Naive thymus-derived CD8-positive, alpha-beta T cell (primary cell): ENCODE measurements at regions not wholly inside any gene's neighbourhood (a gene's known extent, or its start where the extent isn't known, plus 50 kb on each side); places are given as distances from the start of the nearest gene placed in this dataset.

Experiments used
- ATAC-seq, 2 donors: fragments of 150-1000 bp; cut with Tn5 transposase in 1 of 2; sonication (Bioruptor Pico), chemical (Tn5 transposase) in 1 of 2; 1 replicate in 1 of 2; 2 replicates in 1 of 2; pipeline ENCODE4 v1.10.0; 2021; ENCODE audit warnings: mild to moderate bottlenecking in 2 of 2, moderate library complexity in 2 of 2
- POLR2A ChIA-PET: fragments of 350-600 bp; sonication (Branson Sonifier 250); formaldehyde crosslinking; loops from one replicate; lab custom pipeline; 2021; ENCODE audit warnings: antibody characterized with exemption; lab: Charles Lee
- DNase-seq, 10 donors: peaks; one replicate each; pipeline versions ENCODE4 v3.0.0 to v3.0.0-alpha.2; 2020 to 2022
- H3K27ac Mint-ChIP-seq, 10 donors: one replicate each; pipeline ENCODE4 v1.8.0; 2020 to 2022; ENCODE audit warnings: mild to moderate bottlenecking in 10 of 10, mixed read lengths in 10 of 10, moderate library complexity in 4 of 10, inconsistent platforms in 1 of 10
- H3K27me3 Mint-ChIP-seq, 5 donors: one replicate each; pipeline ENCODE4 v1.8.0; 2021 to 2022; ENCODE audit warnings: mixed read lengths in 5 of 5
- H3K36me3 Mint-ChIP-seq, 3 donors: one replicate each; pipeline ENCODE4 v1.8.0; 2020 to 2022; ENCODE audit warnings: mixed read lengths in 3 of 3, mild to moderate bottlenecking in 2 of 3, inconsistent platforms in 1 of 3
- H3K4me1 Mint-ChIP-seq, 4 donors: one replicate each; pipeline ENCODE4 v1.8.0; 2021 to 2022; ENCODE audit warnings: mixed read lengths in 4 of 4
- H3K4me3 Mint-ChIP-seq, 10 donors: one replicate each; pipeline ENCODE4 v1.8.0; 2020 to 2022; ENCODE audit warnings: mild to moderate bottlenecking in 10 of 10, mixed read lengths in 10 of 10, moderate library complexity in 6 of 10, inconsistent platforms in 1 of 10
- H3K9me3 Mint-ChIP-seq, 9 donors: one replicate each; pipeline ENCODE4 v1.8.0; 2020 to 2022; ENCODE audit warnings: mixed read lengths in 9 of 9, mild to moderate bottlenecking in 3 of 9, inconsistent platforms in 1 of 9, moderate library complexity in 1 of 9

DNA sequence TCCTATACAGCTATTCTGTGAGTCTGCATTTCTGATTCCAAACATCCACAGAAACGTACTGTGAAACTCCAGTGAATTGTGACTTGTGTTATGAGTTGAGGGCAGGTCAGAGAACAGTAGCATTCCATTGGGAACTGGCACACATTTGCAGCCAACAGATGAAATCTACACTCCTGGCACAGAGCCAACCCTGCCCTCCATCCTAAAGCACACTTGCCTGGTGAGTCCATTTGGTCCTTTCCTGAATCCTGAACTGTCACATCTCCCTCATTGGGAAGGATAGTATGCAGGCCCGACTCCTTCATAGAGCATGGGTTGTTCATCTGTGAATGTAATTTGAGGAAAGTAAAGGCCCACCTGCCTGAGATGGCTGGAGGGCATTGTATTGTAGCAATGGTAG lies 314.3 kb upstream of the RASGRP1 start:
- no peak overlapping the region for H3K4me3 Mint-ChIP-seq
- H3K4me1 Mint-ChIP-seq, result peaks cover 0 to 1% (median 0%) of the 10 kb centered on the region in 4 donors
- DNase-seq, result no peak
- no peak overlapping the region for H3K27ac Mint-ChIP-seq
- POLR2A ChIA-PET, result no interaction called here
- no peak for ATAC-seq
- no peaks in the 10 kb centered on the region for H3K36me3 Mint-ChIP-seq
- peaks cover 0 to 9% (median 3%) of the 10 kb centered on the region in 5 donors for H3K27me3 Mint-ChIP-seq
- H3K9me3 Mint-ChIP-seq, result no peaks in the 10 kb centered on the region

DNA sequence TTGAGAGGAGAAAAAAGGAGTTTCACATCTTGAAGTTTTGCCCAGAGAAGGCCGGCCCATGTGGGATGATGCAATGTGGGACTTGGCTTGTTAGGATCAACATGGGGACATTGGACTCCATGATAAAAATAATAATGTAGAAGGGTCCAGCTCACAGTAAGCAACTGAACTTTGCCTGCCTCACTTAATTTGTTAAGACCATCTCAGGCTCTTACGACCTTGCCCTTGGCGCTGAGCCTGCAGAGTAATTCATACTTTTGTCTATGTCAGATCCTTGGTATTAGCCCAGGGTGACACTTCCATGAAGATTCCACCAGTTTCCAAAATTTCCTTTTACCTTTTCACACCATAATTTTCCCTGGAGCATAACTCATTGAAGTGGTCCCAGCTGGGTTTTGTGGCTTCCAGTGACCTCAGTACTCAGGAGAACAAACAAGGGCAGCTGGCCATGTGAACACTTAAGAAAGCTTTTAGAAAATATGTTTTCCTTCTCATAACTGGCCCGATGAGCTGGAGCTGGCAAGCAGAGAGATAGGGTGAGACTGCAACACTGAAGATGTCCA lies 315.4 kb upstream of the RASGRP1 start:
- Mint-ChIP-seq H3K4me1 (peaks cover 0 to 4% (median 3%) of the 10 kb centered on the region in 4 donors), H3K9me3 (no peaks in the 10 kb centered on the region), H3K4me3 (no peak overlapping the region), H3K36me3 (no peaks in the 10 kb centered on the region), H3K27ac (no peak overlapping the region), H3K27me3 (peaks cover 0 to 9% (median 0%) of the 10 kb centered on the region in 5 donors)
- DNase-seq (no peak), ATAC-seq (no peak)
- POLR2A ChIA-PET, result no interaction called here

DNA sequence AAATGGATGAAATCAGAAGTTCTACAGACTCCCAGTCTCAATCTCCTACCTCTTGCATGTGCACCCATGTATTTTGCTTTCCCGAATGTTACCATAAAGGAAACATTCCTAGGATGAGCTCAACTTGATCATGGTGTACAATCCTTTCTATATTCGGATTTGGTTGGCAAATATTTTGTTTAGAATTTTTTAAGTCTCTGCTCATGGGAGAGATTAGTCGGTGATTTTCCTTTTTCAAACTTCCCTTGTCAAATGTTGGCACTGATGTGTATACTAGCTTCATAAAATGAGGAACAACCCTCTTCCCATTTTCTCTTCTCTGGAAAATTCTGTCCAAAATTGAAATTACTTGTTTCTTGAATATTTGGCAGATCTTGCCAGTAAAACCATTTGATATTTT lies 317.6 kb upstream of the RASGRP1 start:
- Mint-ChIP-seq H3K4me3 (no peak overlapping the region), H3K27me3 (peaks cover 0 to 6% (median 0%) of the 10 kb centered on the region in 5 donors), H3K9me3 (no peaks in the 10 kb centered on the region), H3K4me1 (peaks cover 0 to 4% (median 3%) of the 10 kb centered on the region in 4 donors), H3K27ac (no peak overlapping the region), H3K36me3 (no peaks in the 10 kb centered on the region)
- ATAC-seq (no peak), DNase-seq (no peak)
- POLR2A ChIA-PET, result no interaction called here

DNA sequence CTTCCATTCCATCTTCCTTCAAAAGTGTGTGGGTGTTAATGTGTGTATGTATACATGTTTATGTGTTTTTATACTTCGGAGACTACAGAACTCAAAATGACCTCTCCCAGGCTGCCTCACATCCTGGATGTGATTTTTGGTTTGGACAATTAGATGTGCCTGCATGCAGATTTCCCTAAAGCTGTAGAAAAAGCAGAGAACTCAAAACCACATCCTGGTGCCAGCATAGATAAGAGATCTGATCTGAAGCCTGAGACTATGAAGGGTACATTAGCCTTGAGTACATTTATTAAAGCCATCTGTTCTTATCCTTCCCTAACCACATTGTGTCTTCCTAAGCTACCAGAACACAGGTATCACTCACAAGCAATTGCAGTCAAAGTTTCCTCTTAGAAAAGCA lies 319.4 kb upstream of the RASGRP1 start:
- peaks cover 0 to 4% (median 3%) of the 10 kb centered on the region in 4 donors for H3K4me1 Mint-ChIP-seq
- DNase-seq, result no peak
- ATAC-seq, result no peak
- H3K27me3 Mint-ChIP-seq, result peaks cover 0 to 3% (median 0%) of the 10 kb centered on the region in 5 donors
- POLR2A ChIA-PET, result no interaction called here
- H3K9me3 Mint-ChIP-seq, result no peaks in the 10 kb centered on the region
- H3K27ac Mint-ChIP-seq, result peak overlapping the region in 1 of 10 donors; percentile 0
- H3K36me3 Mint-ChIP-seq, result no peaks in the 10 kb centered on the region
- no peak overlapping the region for H3K4me3 Mint-ChIP-seq

DNA sequence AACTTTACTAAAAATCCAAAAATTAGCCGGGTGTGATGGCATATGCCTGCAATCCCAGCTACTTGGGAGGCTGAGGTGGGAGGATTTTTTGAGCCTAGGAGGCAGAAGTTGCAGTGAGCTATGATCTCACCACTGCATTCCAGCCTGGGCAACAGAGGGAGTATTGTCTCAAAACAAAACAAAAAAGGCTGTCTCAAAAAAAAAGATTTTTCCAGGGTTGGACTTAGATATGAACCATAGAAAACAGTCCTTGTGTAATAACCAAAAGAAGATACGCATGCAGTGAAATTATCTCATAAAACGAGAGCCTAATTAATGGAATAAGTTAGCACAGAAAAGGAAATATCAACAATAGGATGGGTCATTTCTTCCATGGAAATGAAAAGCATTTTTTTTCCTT lies 320.4 kb upstream of the RASGRP1 start:
- Mint-ChIP-seq H3K27me3 (peaks cover 0 to 3% (median 1%) of the 10 kb centered on the region in 5 donors), H3K36me3 (no peaks in the 10 kb centered on the region), H3K4me1 (peaks cover 0 to 4% (median 3%) of the 10 kb centered on the region in 4 donors), H3K27ac (no peak overlapping the region), H3K4me3 (no peak overlapping the region), H3K9me3 (no peaks in the 10 kb centered on the region)
- no peak for ATAC-seq
- no peak for DNase-seq
- POLR2A ChIA-PET, result no interaction called here

DNA sequence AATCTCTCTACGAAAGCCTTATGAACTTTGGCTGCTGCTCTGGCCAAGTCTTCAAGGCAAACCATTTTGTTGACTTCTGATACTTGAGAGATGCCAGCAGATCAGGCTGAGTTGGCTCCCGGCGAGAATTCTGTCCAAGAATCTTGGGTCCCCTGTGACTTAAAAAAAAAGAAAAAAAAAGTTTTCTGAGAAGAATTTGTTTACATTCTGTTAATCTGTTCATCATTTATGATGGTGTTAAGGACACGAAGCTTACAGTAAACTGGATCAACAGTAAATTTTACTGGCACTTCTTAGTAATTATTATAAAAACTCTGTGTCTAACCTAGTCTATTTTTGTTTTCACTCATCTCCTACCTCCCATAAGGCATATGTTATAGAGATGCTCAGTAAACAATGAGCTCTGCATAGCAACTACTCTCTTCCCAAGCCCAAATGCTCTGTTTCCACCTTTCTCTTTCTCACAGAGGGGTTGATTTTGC lies 320.9 kb upstream of the RASGRP1 start:
- Mint-ChIP-seq H3K4me3 (no peak overlapping the region), H3K4me1 (peaks cover 0 to 4% (median 3%) of the 10 kb centered on the region in 4 donors), H3K27ac (no peak overlapping the region), H3K9me3 (no peaks in the 10 kb centered on the region), H3K27me3 (peaks cover 0 to 3% (median 1%) of the 10 kb centered on the region in 5 donors), H3K36me3 (no peaks in the 10 kb centered on the region)
- POLR2A ChIA-PET, result no interaction called here
- DNase-seq (no peak), ATAC-seq (no peak)

DNA sequence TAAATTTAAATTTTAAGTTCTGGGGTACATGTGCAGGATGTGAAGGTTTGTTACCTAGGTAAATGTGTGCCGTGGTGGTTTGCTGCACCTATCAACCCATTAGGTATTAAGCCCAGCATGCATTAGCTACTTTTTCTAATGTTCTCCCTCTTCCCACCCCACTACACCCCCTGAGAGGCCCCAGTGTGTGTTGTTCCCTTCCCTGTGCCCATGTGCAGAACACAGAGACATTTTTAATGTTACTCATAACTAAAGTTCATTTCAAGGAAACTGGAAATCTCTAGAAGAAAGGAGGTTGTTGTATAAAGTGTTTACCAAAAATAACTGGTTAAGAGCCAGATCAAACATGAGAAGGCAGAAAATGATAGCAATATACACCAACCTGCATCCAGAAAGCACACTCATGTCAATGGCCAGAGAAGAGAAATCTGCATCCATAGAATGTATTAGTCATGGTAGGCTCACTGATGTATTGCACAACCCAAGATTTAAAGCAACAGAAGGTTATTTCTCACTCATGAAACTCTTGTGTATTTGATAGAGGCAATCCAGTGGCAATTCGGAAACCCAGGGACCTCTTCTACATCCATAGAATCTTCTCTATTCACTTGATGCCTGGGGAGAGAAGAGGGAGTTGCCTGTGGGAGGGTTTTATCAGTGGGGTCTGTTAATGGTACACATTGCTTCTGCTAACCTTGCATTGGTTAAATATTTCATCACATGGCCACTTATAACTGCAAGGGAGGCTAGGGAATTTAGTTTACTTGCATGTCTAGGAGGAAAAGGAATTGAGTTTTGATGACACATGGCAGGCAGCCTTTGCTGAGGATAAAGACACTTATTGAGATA lies 321.9 kb upstream of the RASGRP1 start:
- peaks cover 0 to 4% (median 3%) of the 10 kb centered on the region in 4 donors for H3K4me1 Mint-ChIP-seq
- POLR2A ChIA-PET, result no interaction called here

DNA sequence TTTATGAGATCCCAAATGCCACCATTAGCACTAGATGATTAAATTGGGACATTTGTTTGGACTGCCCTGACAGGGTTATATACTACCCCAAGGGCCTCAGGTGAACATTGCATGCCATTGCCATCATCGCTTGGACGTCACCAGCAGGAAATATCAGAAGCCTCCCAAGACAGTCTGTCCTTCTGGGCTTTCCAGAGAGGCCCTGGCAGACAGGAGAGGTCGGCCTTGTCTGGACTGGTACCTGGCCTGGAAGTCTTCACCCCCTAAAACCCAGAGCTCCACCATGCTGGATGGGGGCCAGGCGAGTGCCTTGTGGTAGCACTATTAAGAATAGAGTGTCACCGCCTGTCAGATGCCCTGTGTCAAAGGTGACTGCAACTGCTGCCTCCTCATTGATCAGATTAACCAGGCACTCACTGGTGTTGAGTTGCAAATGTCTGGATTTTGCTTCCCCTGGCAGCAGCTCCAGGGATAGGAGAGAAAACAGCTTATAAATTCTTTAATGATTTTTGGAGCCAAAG lies 324.1 kb upstream of the RASGRP1 start:
- DNase-seq (no peak), ATAC-seq (no peak)
- POLR2A ChIA-PET, result no interaction called here
- H3K27me3 Mint-ChIP-seq, result peaks cover 5 to 15% (median 10%) of the 10 kb centered on the region in 5 donors
- H3K27ac Mint-ChIP-seq, result no peak overlapping the region
- peaks cover 0 to 4% (median 3%) of the 10 kb centered on the region in 4 donors for H3K4me1 Mint-ChIP-seq
- H3K9me3 Mint-ChIP-seq, result peaks cover 0 to 7% (median 0%) of the 10 kb centered on the region in 9 donors
- no peak overlapping the region for H3K4me3 Mint-ChIP-seq
- H3K36me3 Mint-ChIP-seq, result no peaks in the 10 kb centered on the region

More for the DNA sequence above, 321.9 kb upstream of the RASGRP1 start:
- ATAC-seq, result no peak
- H3K36me3 Mint-ChIP-seq, result no peaks in the 10 kb centered on the region
- no peak overlapping the region for H3K4me3 Mint-ChIP-seq
- H3K27me3 Mint-ChIP-seq, result peaks cover 0 to 3% (median 3%) of the 10 kb centered on the region in 5 donors
- DNase-seq, result no peak
- no peaks in the 10 kb centered on the region for H3K9me3 Mint-ChIP-seq
- no peak overlapping the region for H3K27ac Mint-ChIP-seq

DNA sequence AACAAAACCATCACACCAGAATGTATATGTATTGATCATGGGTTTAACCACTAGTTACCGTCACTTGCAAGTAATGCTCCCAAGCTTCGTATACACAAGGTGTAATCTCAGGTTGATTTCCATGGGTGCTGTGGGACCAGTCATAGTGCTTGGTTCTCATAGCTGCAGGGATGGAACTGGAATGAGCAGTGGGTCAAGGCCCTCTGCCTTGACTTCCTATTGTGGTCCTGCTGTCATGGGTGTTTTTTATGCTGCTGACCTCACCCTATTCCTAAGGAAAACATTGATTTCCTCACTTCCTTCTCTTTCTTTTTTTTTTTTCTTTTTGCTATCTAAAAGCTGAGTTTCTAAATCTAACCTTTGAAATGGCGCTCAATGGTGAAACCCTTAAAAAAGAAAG lies 325.6 kb upstream of the RASGRP1 start:
- DNase-seq, result no peak
- Mint-ChIP-seq H3K27ac (no peak overlapping the region), H3K4me1 (no peaks in the 10 kb centered on the region), H3K4me3 (no peak overlapping the region), H3K36me3 (no peaks in the 10 kb centered on the region), H3K9me3 (peaks cover 0 to 7% (median 0%) of the 10 kb centered on the region in 9 donors), H3K27me3 (peaks cover 10 to 21% (median 13%) of the 10 kb centered on the region in 5 donors)
- no peak for ATAC-seq
- POLR2A ChIA-PET, result no interaction called here

DNA sequence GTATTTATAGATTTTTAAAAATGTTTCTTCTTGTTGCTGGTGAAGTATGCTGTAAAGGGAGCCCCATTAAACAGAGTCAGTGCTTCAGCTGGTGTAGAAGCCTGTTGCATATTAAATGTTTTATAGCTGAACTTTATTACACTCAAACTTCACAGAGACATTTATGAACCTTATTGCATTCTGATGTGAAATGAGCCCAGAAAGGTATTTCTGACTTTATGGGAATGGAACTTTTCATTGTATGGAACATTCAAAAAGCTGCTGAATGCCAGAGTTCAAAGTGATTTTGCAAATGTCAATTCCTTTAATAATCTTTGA lies 329.3 kb upstream of the RASGRP1 start:
- H3K36me3 Mint-ChIP-seq, result no peaks in the 10 kb centered on the region
- no peak overlapping the region for H3K4me3 Mint-ChIP-seq
- peaks cover 10 to 29% (median 13%) of the 10 kb centered on the region in 5 donors for H3K27me3 Mint-ChIP-seq
- POLR2A ChIA-PET, result no interaction called here
- no peaks in the 10 kb centered on the region for H3K4me1 Mint-ChIP-seq
- ATAC-seq (no peak), DNase-seq (no peak)
- no peak overlapping the region for H3K27ac Mint-ChIP-seq
- H3K9me3 Mint-ChIP-seq, result peaks cover 0 to 7% (median 0%) of the 10 kb centered on the region in 9 donors

DNA sequence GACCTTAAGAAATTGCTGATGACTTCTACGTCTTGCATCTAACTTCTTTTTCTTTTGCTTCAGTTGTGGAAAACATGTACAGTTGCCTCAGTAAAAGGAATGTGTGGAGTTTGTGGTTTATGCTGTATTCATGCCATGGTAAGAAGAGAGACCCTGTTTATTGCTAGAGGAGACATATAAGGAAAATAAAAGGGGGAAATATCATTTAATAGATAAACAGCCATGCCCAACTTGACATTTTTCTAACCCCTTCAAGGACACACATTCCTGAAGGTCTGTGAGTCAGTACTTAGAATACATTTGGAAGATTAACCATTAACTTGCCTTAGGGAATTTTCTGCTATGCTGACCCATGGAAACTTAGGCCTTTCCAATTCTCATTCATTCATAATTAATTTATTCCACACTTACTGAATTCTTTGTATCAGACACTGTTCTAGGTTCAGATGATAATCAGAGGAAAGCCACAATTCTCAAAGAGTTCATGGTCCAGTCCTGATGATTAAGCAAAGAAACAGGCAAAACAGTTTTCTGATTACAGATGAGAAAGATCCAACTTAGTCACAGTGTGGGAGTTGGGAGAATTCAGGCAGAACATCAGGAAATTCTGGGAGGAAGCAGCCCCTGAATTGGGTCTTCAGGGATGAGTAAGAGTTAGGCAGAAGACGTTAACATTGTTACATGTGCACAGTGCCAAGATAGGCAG lies 329.8 kb upstream of the RASGRP1 start:
- peaks cover 10 to 29% (median 13%) of the 10 kb centered on the region in 5 donors for H3K27me3 Mint-ChIP-seq
- H3K9me3 Mint-ChIP-seq, result peaks cover 0 to 7% (median 0%) of the 10 kb centered on the region in 9 donors
- POLR2A ChIA-PET, result no interaction called here
- no peak overlapping the region for H3K27ac Mint-ChIP-seq
- H3K4me3 Mint-ChIP-seq, result no peak overlapping the region
- ATAC-seq, result no peak
- DNase-seq, result no peak
- no peaks in the 10 kb centered on the region for H3K4me1 Mint-ChIP-seq
- no peaks in the 10 kb centered on the region for H3K36me3 Mint-ChIP-seq

DNA sequence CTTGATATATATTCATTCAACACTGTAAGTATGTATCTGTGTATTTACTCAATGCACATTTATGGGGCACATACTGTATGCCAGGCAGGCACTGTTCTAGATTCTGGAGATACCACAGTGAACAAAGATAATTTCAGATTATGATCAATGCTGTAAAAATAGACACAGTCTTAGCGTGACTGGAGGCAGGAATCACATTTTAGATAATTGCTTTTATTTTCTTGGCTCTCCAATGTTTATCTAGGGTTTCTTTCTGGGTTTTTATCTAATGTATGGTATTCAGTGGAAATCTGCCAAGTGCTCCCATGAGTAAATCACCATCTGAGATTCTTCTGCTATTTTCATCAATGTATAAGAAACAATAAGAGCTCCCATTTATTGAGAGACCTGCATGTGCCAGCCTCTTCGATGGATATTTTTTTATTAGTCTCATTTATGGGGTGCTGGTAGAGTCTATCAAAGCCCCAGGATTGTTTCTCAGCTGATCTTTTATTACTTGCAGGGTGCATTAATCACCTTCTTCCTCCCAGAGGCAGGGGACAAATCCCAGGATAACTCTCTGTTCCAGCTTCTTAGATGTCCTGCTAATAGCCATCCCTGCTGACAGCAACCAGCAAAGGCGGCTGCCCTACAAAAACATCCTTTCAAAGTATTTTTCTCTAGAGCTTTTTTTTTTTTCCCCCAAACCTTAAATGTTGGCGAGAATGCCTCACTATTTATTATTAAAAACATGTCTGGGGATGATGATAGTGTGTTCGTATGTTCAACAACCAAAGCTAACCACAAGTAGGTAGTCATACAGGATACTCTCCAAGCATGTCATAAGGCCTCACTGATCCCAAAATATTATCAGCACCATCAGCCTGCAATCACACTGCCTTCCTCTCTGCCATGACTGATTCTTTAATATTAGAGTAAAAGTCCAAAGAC lies 331.0 kb upstream of the RASGRP1 start:
- DNase-seq (no peak), ATAC-seq (no peak)
- Mint-ChIP-seq H3K4me1 (no peaks in the 10 kb centered on the region), H3K9me3 (peaks cover 0 to 8% (median 0%) of the 10 kb centered on the region in 9 donors), H3K4me3 (no peak overlapping the region), H3K36me3 (no peaks in the 10 kb centered on the region), H3K27ac (no peak overlapping the region), H3K27me3 (peaks cover 10 to 29% (median 14%) of the 10 kb centered on the region in 5 donors)
- POLR2A ChIA-PET, result no interaction called here
